ENCODE measurements at regions not wholly inside any gene's neighbourhood (a gene's known extent, or its start where the extent isn't known, plus 50 kb on each side); places are given as distances from the start of the nearest gene placed in this dataset.
A peak's percentile ranks its signal among the peaks of the same experiment; 100 is the strongest.

- Mint-ChIP-seq H3K36me3 (ENCODE audit: low read depth) (no peaks in the 10 kb centered on the region), H3K4me1 (no peaks in the 10 kb centered on the region), H3K4me3 (no peak overlapping the region), H3K27ac (no peak overlapping the region), H3K27me3 (ENCODE audit: insufficient read depth, low read depth, poor library complexity) (peaks cover 4% of the 10 kb centered on the region), H3K9me3 (no peaks in the 10 kb centered on the region)
- Histone ChIP-seq H2AFZ (no peak overlapping the region; the same call in 1 of the 2 replicates), H3K4me2 (no peak overlapping the region), H4K20me1 (replicated peaks; ENCODE audit: insufficient read depth) (no peaks in the 10 kb centered on the region), H3K27me3 (ENCODE audit: insufficient read depth) (no peaks in the 10 kb centered on the region), H3K36me3 (ENCODE audit: insufficient read depth) (no peaks in the 10 kb centered on the region), H3F3A (replicated peaks; ENCODE audit: low read depth) (no peaks in the 10 kb centered on the region), H3K4me3 (no peak overlapping the region), H3K9me2 (ENCODE audit: insufficient read depth) (no peaks in the 10 kb centered on the region), H3K4me1 (ENCODE audit: insufficient read depth) (no peaks in the 10 kb centered on the region), H3K79me2 (replicated peaks; ENCODE audit: insufficient read depth) (no peaks in the 10 kb centered on the region), H3K27ac (ENCODE audit: low read depth) (no peak overlapping the region)
- DNase-seq (ENCODE audit: low spot score) (no peak), ATAC-seq (no peak)
- no peak for TF ChIP-seq STAT1 (IDR thresholded peaks at IDR 0.05; ENCODE audit: unreplicated experiment)
- peak in 1 of 2 experiments; percentile 29; a peak in 2 of 4 replicates for TF ChIP-seq CTCF (conservative IDR thresholded peaks at IDR 0.05; ENCODE audit: low read depth in 2 of 2)
These were observed 102.1 kb upstream of the FHIT start for GRCh38 chr3:61353382-61353781.

- Histone ChIP-seq H3K79me2 (replicated peaks; ENCODE audit: insufficient read depth) (no peaks in the 10 kb centered on the region), H3K27me3 (ENCODE audit: insufficient read depth) (no peaks in the 10 kb centered on the region), H3K4me3 (no peak overlapping the region), H3K36me3 (ENCODE audit: insufficient read depth) (no peaks in the 10 kb centered on the region), H2AFZ (no peak overlapping the region), H4K20me1 (replicated peaks; ENCODE audit: insufficient read depth) (no peaks in the 10 kb centered on the region), H3F3A (replicated peaks; ENCODE audit: low read depth) (no peaks in the 10 kb centered on the region), H3K9me2 (ENCODE audit: insufficient read depth) (no peaks in the 10 kb centered on the region), H3K4me2 (no peak overlapping the region), H3K27ac (ENCODE audit: low read depth) (no peak overlapping the region), H3K4me1 (ENCODE audit: insufficient read depth) (no peaks in the 10 kb centered on the region)
- Mint-ChIP-seq H3K36me3 (ENCODE audit: low read depth) (no peaks in the 10 kb centered on the region), H3K27me3 (ENCODE audit: insufficient read depth, low read depth, poor library complexity) (peaks cover 4% of the 10 kb centered on the region), H3K9me3 (no peaks in the 10 kb centered on the region), H3K27ac (no peak overlapping the region), H3K4me3 (no peak overlapping the region), H3K4me1 (no peaks in the 10 kb centered on the region)
- no peak for ATAC-seq
- no peak for DNase-seq (ENCODE audit: low spot score)
- TF ChIP-seq ZNF114 (CRISPR knock-in tag; IDR thresholded peaks at IDR 0.05), result no peak
- no peak for TF ChIP-seq ETS1 (IDR thresholded peaks at IDR 0.05)
- TF ChIP-seq STAT1 (IDR thresholded peaks at IDR 0.05; ENCODE audit: unreplicated experiment), result no peak
- no peak for TF ChIP-seq CTCF (conservative IDR thresholded peaks at IDR 0.05; ENCODE audit: low read depth in 2 of 2)
- no peak for TF ChIP-seq CREB1 (CRISPR knock-in tag; IDR thresholded peaks at IDR 0.05; ENCODE audit: low read depth)
- no peak for TF ChIP-seq JUNB (IDR thresholded peaks at IDR 0.05; ENCODE audit: unreplicated experiment)
- no peak for TF ChIP-seq POLR2AphosphoS5 (IDR thresholded peaks at IDR 0.05; ENCODE audit: low read depth)
- no peak for TF ChIP-seq EZH2phosphoT487 (IDR thresholded peaks at IDR 0.05; ENCODE audit: unreplicated experiment)
- no peak for TF ChIP-seq REST (IDR thresholded peaks at IDR 0.05; ENCODE audit: unreplicated experiment)
These were observed 103.4 kb upstream of the FHIT start for GRCh38 chr3:61354604-61355003.
